SK-N-SH (cell line): ENCODE measurements at regions not wholly inside any gene's neighbourhood (a gene's known extent, or its start where the extent isn't known, plus 50 kb on each side); places are given as distances from the start of the nearest gene placed in this dataset.

Source experiments
- CTCF ChIA-PET: fragments of 300-600, 350-600 bp; formaldehyde crosslinking; extraction: SDS; loops from one replicate; lab custom pipeline; 2021; lab: Yijun Ruan, JAX
- POLR2A ChIA-PET: fragments of 350-600 bp; sonication (Branson Sonifier 250); formaldehyde crosslinking; extraction: SDS; loops from one replicate; lab custom pipeline; 2020; ENCODE audit warnings: antibody characterized with exemption, inconsistent platforms; lab: Yijun Ruan, JAX
- DNase-seq: peaks from one replicate; pipeline ENCODE4 v3.0.0; 2012
- H2AFZ ChIP-seq: fragments of 200-600 bp; sonication (generic); 2 replicates; pipeline ENCODE4 v1.8.1; 2016; ENCODE audit warnings: antibody characterized with exemption, mild to moderate bottlenecking, low read depth
- H3F3A ChIP-seq: fragments of 200-600 bp; sonication (generic); replicated peaks from 2 replicates; pipeline ENCODE3; 2016; ENCODE audit warnings: antibody characterized with exemption, mild to moderate bottlenecking; ENCODE audit not compliant: insufficient read depth
- H3K27ac ChIP-seq, 2 experiments: fragments of 200-500 bp in 1 of 2; fragments of 200-600 bp in 1 of 2; sonication (Bioruptor generic) in 1 of 2; sonication (generic), shearing (Covaris generic) in 1 of 2; 2 replicates each; pipeline versions ENCODE4 v1.5.1 to v1.6.1; 2014 to 2016; ENCODE audit warnings: low read depth in 2 of 2, inconsistent platforms in 1 of 2, low read length in 1 of 2, mild to moderate bottlenecking in 1 of 2, mixed read lengths in 1 of 2
- H3K27me3 ChIP-seq: fragments of 200-600 bp; sonication (generic), shearing (Covaris generic); 2 replicates; pipeline ENCODE4 v1.6.1; 2016; ENCODE audit warnings: mixed run types; ENCODE audit not compliant: insufficient read depth
- H3K36me3 ChIP-seq, 2 experiments: fragments of 200-500 bp in 1 of 2; fragments of 200-600 bp in 1 of 2; sonication (Bioruptor generic) in 1 of 2; sonication (generic) in 1 of 2; replicated peaks in 1 of 2; 2 replicates each; pipeline versions ENCODE3 to v1.5.1; 2014 to 2016; ENCODE audit warnings: low read length in 1 of 2, mild to moderate bottlenecking in 1 of 2; ENCODE audit not compliant: insufficient read depth in 2 of 2, control insufficient read depth in 1 of 2
- H3K4me1 ChIP-seq, 2 experiments: fragments of 200-500 bp in 1 of 2; fragments of 200-600 bp in 1 of 2; sonication (Bioruptor generic) in 1 of 2; sonication (generic), shearing (Covaris generic) in 1 of 2; 2 replicates each; pipeline versions ENCODE4 v1.5.1 to v1.6.1; 2014 to 2016; ENCODE audit warnings: low read depth in 1 of 2, low read length in 1 of 2, mixed run types in 1 of 2; ENCODE audit not compliant: insufficient read depth in 2 of 2, control insufficient read depth in 1 of 2
- H3K4me2 ChIP-seq: fragments of 200-600 bp; sonication (generic), shearing (Covaris generic); 2 replicates; pipeline ENCODE4 v1.6.1; 2017; ENCODE audit warnings: mixed run types
- H3K4me3 ChIP-seq, 2 experiments: fragments of 200-500 bp in 1 of 2; fragments of 200-600 bp in 1 of 2; sonication (Bioruptor generic) in 1 of 2; sonication (generic), shearing (Covaris generic) in 1 of 2; 2 replicates each; pipeline versions ENCODE4 v1.5.1 to v1.8.1; 2014 to 2016; ENCODE audit warnings: low read depth in 2 of 2, inconsistent platforms in 1 of 2, low read length in 1 of 2, mild to moderate bottlenecking in 1 of 2, mixed read lengths in 1 of 2, moderate library complexity in 1 of 2
- H3K79me2 ChIP-seq: fragments of 200-600 bp; sonication (generic); 2 replicates; pipeline ENCODE4 v1.8.1; 2017; ENCODE audit warnings: mild to moderate bottlenecking; ENCODE audit not compliant: insufficient read depth
- H3K9ac ChIP-seq: fragments of 200-600 bp; sonication (generic); 2 replicates; pipeline ENCODE4 v1.6.1; 2017; ENCODE audit warnings: mixed run types
- H3K9me2 ChIP-seq: fragments of 200-600 bp; sonication (generic); 2 replicates; pipeline ENCODE4 v1.6.1; 2017; ENCODE audit warnings: mixed run types
- H3K9me3 ChIP-seq: fragments of 200-600 bp; sonication (generic); 2 replicates; pipeline ENCODE4 v1.6.1; 2017; ENCODE audit warnings: mixed run types, mild to moderate bottlenecking, moderate library complexity
- H4K20me1 ChIP-seq: fragments of 200-600 bp; sonication (generic); 2 replicates; pipeline ENCODE4 v1.6.1; 2017; ENCODE audit warnings: mild to moderate bottlenecking, mixed run types; ENCODE audit not compliant: insufficient read depth
- CTCF ChIP-seq: fragments of 200-600 bp; sonication (generic); IDR thresholded peaks from 2 replicates; pipeline ENCODE4 v1.6.1; 2017; ENCODE audit warnings: antibody characterized with exemption, mild to moderate bottlenecking, moderate library complexity
- EP300 ChIP-seq, 2 experiments: IDR thresholded peaks; 2 replicates each; pipeline versions ENCODE4 v1.4.0 to v1.6.1; 2012; ENCODE audit warnings: borderline replicate concordance in 1 of 2, low read depth in 1 of 2, low read length in 1 of 2
- FOSL2 ChIP-seq: IDR thresholded peaks from 2 replicates; pipeline ENCODE4 v1.4.0; 2012; ENCODE audit warnings: low read depth, mild to moderate bottlenecking, moderate library complexity, borderline replicate concordance
- MEF2A ChIP-seq: IDR thresholded peaks from 2 replicates; pipeline ENCODE4 v1.4.0; 2012; ENCODE audit warnings: low read depth, borderline replicate concordance
- RXRA ChIP-seq: IDR thresholded peaks from 2 replicates; pipeline ENCODE4 v1.4.0; 2012; ENCODE audit warnings: low read depth, mild to moderate bottlenecking, borderline replicate concordance
- TAF1 ChIP-seq: IDR thresholded peaks from 2 replicates; pipeline ENCODE4 v1.6.1; 2012; ENCODE audit warnings: low read depth, mild to moderate bottlenecking, low read length, moderate library complexity, borderline replicate concordance
- USF1 ChIP-seq: IDR thresholded peaks from 2 replicates; pipeline ENCODE4 v1.4.0; 2012; ENCODE audit warnings: low read depth, borderline replicate concordance
- WGBS: methylation state at CpG from one replicate; pipeline ENCODE4 v1.1.6; 2017; ENCODE audit warnings: low lambda C conversion rate; 5-methylcytosine and 5-hydroxymethylcytosine counted together
- TF ChIP-seq, protein P1 (sequence below): IDR thresholded peaks from 2 replicates; pipeline ENCODE4 v1.6.1; 2012; ENCODE audit warnings: mild to moderate bottlenecking, low read depth, low read length, moderate library complexity

DNA sequence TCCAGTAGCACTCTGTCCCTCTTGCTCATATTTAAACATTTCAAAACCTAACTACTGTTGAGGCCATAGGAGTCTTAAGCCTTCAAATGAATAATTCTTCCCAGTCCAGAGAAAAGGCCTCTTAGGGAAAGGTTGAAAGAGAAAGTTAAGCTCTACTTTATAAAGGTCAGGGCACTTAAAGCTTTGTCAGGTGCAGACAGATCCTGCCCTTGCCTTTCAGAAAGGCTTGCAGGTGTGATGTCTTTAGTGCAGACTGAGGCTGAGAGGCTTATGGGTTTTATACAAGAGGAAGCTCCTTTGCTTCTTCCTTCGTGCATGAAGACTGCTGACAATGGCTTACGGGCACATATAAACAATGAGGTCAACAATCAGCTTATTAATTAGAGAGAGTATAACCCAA lies 105.0 kb upstream of the LINC00305 start:
- Histone ChIP-seq H3F3A (no peaks in the 10 kb centered on the region), H3K4me2 (no peak overlapping the region), H3K79me2 (no peaks in the 10 kb centered on the region), H3K27me3 (no peaks in the 10 kb centered on the region), H2AFZ (no peak overlapping the region), H3K4me1 (no peaks in the 10 kb centered on the region), H3K27ac (no peak overlapping the region), H3K36me3 (no peaks in the 10 kb centered on the region), H3K9me2 (no peaks in the 10 kb centered on the region), H3K4me3 (no peak overlapping the region), H4K20me1 (no peaks in the 10 kb centered on the region), H3K9me3 (no peaks in the 10 kb centered on the region; the same call in 1 of the 2 replicates), H3K9ac (no peak overlapping the region)
- TF ChIP-seq FOSL2 (no peak), MEF2A (no peak), CTCF (no peak), EP300 (IDR thresholded peaks at IDR 0.05; ENCODE audit: borderline replicate concordance in 1 of 2, low read depth in 1 of 2, low read length in 1 of 2) (no peak), RXRA (no peak), TAF1 (no peak)
- ChIA-PET POLR2A (no interaction called here), CTCF (no interaction called here)
- no peak for DNase-seq
- 30% methylated on average over 2 of the region's 2 CpGs for WGBS

GRCh38 chr18:64253222-64253621 lies 104.3 kb upstream of the LINC00305 start:
- no peak for DNase-seq
- Histone ChIP-seq H3F3A (no peaks in the 10 kb centered on the region), H3K9me3 (no peaks in the 10 kb centered on the region; the same call in 1 of the 2 replicates), H3K79me2 (no peaks in the 10 kb centered on the region), H3K4me3 (no peak overlapping the region), H3K9ac (no peak overlapping the region), H2AFZ (no peak overlapping the region), H4K20me1 (no peaks in the 10 kb centered on the region), H3K36me3 (no peaks in the 10 kb centered on the region), H3K4me1 (no peaks in the 10 kb centered on the region), H3K27ac (no peak overlapping the region), H3K27me3 (no peaks in the 10 kb centered on the region), H3K9me2 (no peaks in the 10 kb centered on the region), H3K4me2 (no peak overlapping the region)
- CTCF ChIA-PET, result no interaction called here
- TF ChIP-seq USF1 (no peak), TAF1 (no peak)
- TF ChIP-seq, protein P1, sequence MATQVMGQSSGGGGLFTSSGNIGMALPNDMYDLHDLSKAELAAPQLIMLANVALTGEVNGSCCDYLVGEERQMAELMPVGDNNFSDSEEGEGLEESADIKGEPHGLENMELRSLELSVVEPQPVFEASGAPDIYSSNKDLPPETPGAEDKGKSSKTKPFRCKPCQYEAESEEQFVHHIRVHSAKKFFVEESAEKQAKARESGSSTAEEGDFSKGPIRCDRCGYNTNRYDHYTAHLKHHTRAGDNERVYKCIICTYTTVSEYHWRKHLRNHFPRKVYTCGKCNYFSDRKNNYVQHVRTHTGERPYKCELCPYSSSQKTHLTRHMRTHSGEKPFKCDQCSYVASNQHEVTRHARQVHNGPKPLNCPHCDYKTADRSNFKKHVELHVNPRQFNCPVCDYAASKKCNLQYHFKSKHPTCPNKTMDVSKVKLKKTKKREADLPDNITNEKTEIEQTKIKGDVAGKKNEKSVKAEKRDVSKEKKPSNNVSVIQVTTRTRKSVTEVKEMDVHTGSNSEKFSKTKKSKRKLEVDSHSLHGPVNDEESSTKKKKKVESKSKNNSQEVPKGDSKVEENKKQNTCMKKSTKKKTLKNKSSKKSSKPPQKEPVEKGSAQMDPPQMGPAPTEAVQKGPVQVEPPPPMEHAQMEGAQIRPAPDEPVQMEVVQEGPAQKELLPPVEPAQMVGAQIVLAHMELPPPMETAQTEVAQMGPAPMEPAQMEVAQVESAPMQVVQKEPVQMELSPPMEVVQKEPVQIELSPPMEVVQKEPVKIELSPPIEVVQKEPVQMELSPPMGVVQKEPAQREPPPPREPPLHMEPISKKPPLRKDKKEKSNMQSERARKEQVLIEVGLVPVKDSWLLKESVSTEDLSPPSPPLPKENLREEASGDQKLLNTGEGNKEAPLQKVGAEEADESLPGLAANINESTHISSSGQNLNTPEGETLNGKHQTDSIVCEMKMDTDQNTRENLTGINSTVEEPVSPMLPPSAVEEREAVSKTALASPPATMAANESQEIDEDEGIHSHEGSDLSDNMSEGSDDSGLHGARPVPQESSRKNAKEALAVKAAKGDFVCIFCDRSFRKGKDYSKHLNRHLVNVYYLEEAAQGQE, result no peak
- WGBS, result 13% methylated on average over 4 of the region's 4 CpGs
- POLR2A ChIA-PET, result no interaction called here
